ENCODE measurements at regions not wholly inside any gene's neighbourhood (a gene's known extent, or its start where the extent isn't known, plus 50 kb on each side); places are given as distances from the start of the nearest gene placed in this dataset.

DNA sequence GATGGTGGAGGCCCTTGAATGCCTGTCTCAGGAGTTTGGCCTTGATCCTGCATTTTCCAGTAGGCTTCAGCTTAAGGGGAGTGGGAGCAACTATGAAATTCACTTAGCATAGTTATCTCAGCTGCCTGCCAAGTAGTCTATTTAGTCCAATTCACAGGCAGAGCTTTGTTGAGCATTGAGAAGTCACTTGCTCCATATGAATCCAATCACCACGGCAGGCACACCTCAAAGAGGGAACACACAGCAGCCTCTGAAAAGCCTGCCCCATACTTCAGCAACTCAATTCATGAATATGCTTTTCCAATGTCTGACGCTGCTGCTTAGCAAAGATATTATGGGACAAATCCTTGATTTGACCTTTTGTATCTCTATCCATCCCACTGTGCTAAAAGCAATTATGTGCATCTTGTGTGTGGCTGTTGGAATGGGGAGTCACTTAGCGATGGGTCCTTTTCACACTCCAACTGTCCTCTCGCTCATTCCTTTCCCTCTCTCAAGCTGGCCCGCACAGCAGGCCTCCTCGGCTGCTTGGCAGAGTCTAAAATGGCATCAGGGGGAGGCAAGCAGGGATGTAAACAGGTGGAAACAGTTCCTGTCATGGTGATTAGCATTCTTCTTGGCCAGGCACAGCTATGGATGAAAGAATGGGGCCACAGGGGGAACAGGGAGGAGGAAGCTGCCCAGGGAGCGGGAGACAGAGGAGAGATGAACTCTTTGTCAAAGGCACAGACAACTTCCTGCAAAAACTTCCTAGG is 56.0 kb upstream of the LRPPRC start:
- H3K27ac ChIP-seq: no peak overlapping the region
- H3K4me1 ChIP-seq: no peaks in the 10 kb centered on the region
- 78 to 92% (median 87%) methylated on average over 7 of the region's 7 CpGs for WGBS, 5 donors
- DNase-seq: no peak
- intact Hi-C loops (cut with DNase I; ENCODE audit: low total_unique reads): no loop called here
- H3K9me3 ChIP-seq: no peaks in the 10 kb centered on the region
- no peaks in the 10 kb centered on the region for H3K36me3 ChIP-seq
- TF ChIP-seq POLR2AphosphoS5 (IDR thresholded peaks at IDR 0.05) (no peak), EP300 (IDR thresholded peaks at IDR 0.05) (no peak), POLR2A (IDR thresholded peaks at IDR 0.05) (no peak)
- TF ChIP-seq, protein P1, sequence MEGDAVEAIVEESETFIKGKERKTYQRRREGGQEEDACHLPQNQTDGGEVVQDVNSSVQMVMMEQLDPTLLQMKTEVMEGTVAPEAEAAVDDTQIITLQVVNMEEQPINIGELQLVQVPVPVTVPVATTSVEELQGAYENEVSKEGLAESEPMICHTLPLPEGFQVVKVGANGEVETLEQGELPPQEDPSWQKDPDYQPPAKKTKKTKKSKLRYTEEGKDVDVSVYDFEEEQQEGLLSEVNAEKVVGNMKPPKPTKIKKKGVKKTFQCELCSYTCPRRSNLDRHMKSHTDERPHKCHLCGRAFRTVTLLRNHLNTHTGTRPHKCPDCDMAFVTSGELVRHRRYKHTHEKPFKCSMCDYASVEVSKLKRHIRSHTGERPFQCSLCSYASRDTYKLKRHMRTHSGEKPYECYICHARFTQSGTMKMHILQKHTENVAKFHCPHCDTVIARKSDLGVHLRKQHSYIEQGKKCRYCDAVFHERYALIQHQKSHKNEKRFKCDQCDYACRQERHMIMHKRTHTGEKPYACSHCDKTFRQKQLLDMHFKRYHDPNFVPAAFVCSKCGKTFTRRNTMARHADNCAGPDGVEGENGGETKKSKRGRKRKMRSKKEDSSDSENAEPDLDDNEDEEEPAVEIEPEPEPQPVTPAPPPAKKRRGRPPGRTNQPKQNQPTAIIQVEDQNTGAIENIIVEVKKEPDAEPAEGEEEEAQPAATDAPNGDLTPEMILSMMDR (IDR thresholded peaks at IDR 0.05): no peak
- no peaks in the 10 kb centered on the region for H3K27me3 ChIP-seq
- no peak overlapping the region for H3K4me3 ChIP-seq

DNA sequence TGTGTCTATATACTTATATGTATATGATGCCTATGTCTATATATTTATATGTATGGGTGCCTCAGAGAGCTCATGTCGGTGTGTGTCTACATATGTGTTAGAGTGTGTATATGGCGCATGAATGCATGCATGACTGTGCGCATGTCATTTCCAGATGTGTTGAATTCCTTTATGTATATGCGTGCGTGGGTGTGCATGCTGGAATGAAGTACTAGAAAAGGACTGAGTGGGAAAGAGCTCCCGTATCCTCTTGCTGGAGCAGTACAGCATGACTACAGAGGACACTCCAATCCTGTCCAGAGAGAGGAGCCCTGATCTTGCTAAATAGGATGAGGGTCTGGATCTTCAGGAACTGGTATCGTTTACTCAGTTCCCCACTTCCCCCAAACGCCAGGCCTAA is 56.8 kb upstream of the LRPPRC start:
- Histone ChIP-seq H3K36me3 (no peaks in the 10 kb centered on the region), H3K9me3 (no peaks in the 10 kb centered on the region), H3K27me3 (no peaks in the 10 kb centered on the region), H3K4me1 (no peaks in the 10 kb centered on the region), H3K4me3 (no peak overlapping the region), H3K27ac (no peak overlapping the region)
- no peak for DNase-seq
- 75 to 86% (median 85%) methylated on average over 8 of the region's 8 CpGs for WGBS, 5 donors
- TF ChIP-seq EP300 (IDR thresholded peaks at IDR 0.05): no peak
- TF ChIP-seq, protein P1 (IDR thresholded peaks at IDR 0.05): no peak
- no peak for TF ChIP-seq POLR2A (IDR thresholded peaks at IDR 0.05)
- no peak for TF ChIP-seq POLR2AphosphoS5 (IDR thresholded peaks at IDR 0.05)
- intact Hi-C loops (cut with DNase I; ENCODE audit: low total_unique reads): no loop called here

GRCh38 chr2:44053052-44053451 is 57.3 kb upstream of the LRPPRC start:
- intact Hi-C loops (cut with DNase I; ENCODE audit: low total_unique reads): no loop called here
- no peak overlapping the region for H3K4me3 ChIP-seq
- no peak overlapping the region for H3K27ac ChIP-seq
- H3K27me3 ChIP-seq: no peaks in the 10 kb centered on the region
- 30 to 57% (median 32%) methylated on average over 2 of the region's 2 CpGs for WGBS, 5 donors
- no peak for DNase-seq
- no peaks in the 10 kb centered on the region for H3K9me3 ChIP-seq
- no peaks in the 10 kb centered on the region for H3K4me1 ChIP-seq
- no peaks in the 10 kb centered on the region for H3K36me3 ChIP-seq
- no peak for TF ChIP-seq POLR2AphosphoS5 (IDR thresholded peaks at IDR 0.05)
- TF ChIP-seq EP300 (IDR thresholded peaks at IDR 0.05): no peak
- TF ChIP-seq, protein P1 (IDR thresholded peaks at IDR 0.05): no peak
- no peak for TF ChIP-seq POLR2A (IDR thresholded peaks at IDR 0.05)

DNA sequence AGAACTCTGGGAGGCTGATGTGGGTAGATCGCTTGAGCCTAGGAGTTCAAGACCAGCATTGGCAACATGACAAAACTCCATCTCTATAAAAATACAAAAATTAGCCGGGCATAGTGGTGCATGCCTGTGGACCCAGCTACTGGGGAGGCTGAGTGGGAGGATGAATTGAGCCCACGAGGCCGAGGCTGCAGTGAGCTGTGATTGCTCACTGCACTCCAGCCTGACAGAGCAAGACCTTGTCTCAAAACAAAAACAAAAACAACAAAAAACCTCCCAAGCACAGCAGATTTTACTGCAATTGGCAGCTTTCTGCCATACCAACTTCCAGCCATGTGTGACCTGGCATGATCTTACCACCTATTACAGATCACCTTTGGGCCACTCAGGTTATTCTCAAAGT is 57.7 kb upstream of the LRPPRC start:
- Histone ChIP-seq H3K27me3 (no peaks in the 10 kb centered on the region), H3K36me3 (no peaks in the 10 kb centered on the region), H3K9me3 (no peaks in the 10 kb centered on the region), H3K27ac (no peak overlapping the region), H3K4me1 (no peaks in the 10 kb centered on the region), H3K4me3 (no peak overlapping the region)
- TF ChIP-seq POLR2A (IDR thresholded peaks at IDR 0.05) (no peak), EP300 (IDR thresholded peaks at IDR 0.05) (no peak), POLR2AphosphoS5 (IDR thresholded peaks at IDR 0.05) (no peak)
- TF ChIP-seq, protein P1 (IDR thresholded peaks at IDR 0.05): no peak
- intact Hi-C loops (cut with DNase I; ENCODE audit: low total_unique reads): no loop called here
- no peak for DNase-seq
- WGBS, 5 donors: 74 to 94% (median 79%) methylated on average over 4 of the region's 4 CpGs

Measured in stomach (tissue), 8 donors.